Fibroblast of villous mesenchyme (primary cell): ENCODE measurements at regions not wholly inside any gene's neighbourhood (a gene's known extent, or its start where the extent isn't known, plus 50 kb on each side); places are given as distances from the start of the nearest gene placed in this dataset.

Experiments
- DNase-seq: peaks from one replicate; pipeline ENCODE4 v3.0.0-alpha.2; 2010; ENCODE audit warnings: low read depth
- H3K4me3 ChIP-seq: 2 replicates; pipeline ENCODE4 v1.5.1; 2011; ENCODE audit warnings: low read depth, mild to moderate bottlenecking, low read length
- CTCF ChIP-seq: IDR thresholded peaks from 2 replicates; pipeline ENCODE4 v1.5.1; 2012; ENCODE audit warnings: low read depth, mild to moderate bottlenecking, low read length; ENCODE audit not compliant: insufficient read depth

- no peak for DNase-seq
- TF ChIP-seq CTCF: no peak
- no peak overlapping the region for H3K4me3 ChIP-seq
Observed at GRCh38 chr13:84417416-84417815, 535.1 kb upstream of the SLITRK1 start.

- no peak for DNase-seq
- no peak overlapping the region for H3K4me3 ChIP-seq
- TF ChIP-seq CTCF: no peak
Observed at GRCh38 chr13:84413016-84413415, 530.7 kb upstream of the SLITRK1 start.

- no peak for TF ChIP-seq CTCF
- H3K4me3 ChIP-seq: no peak overlapping the region
- no peak for DNase-seq
Observed at GRCh38 chr13:84405286-84405685, 523.0 kb upstream of the SLITRK1 start.

- TF ChIP-seq CTCF: no peak
- H3K4me3 ChIP-seq: no peak overlapping the region
- DNase-seq: no peak
Observed at GRCh38 chr13:84400706-84401105, 518.4 kb upstream of the SLITRK1 start.

- no peak for TF ChIP-seq CTCF
- DNase-seq: no peak
- no peak overlapping the region for H3K4me3 ChIP-seq
Observed at GRCh38 chr13:84399320-84400085, 517.2 kb upstream of the SLITRK1 start.

GRCh38 chr13:84393981-84394625 lies 511.8 kb upstream of the SLITRK1 start:
- no peak overlapping the region for H3K4me3 ChIP-seq
- no peak for DNase-seq
- TF ChIP-seq CTCF: no peak
